ENCODE measurements at regions not wholly inside any gene's neighbourhood (a gene's known extent, or its start where the extent isn't known, plus 50 kb on each side); places are given as distances from the start of the nearest gene placed in this dataset.

- TF ChIP-seq SP4 (IDR thresholded peaks at IDR 0.05; ENCODE audit: low read length) (no peak), JUND (IDR thresholded peaks at IDR 0.05; ENCODE audit: low read length) (no peak), TCF12 (IDR thresholded peaks at IDR 0.05; ENCODE audit: low read depth, low read length) (no peak), SRF (IDR thresholded peaks at IDR 0.05; ENCODE audit: low read depth, low read length) (no peak)
Measured at GRCh38 chr2:2640818-2641217, 309.7 kb upstream of the MYT1L start (continued).

All from H1 (cell line).